ENCODE measurements at regions not wholly inside any gene's neighbourhood (a gene's known extent, or its start where the extent isn't known, plus 50 kb on each side); places are given as distances from the start of the nearest gene placed in this dataset.

- TF ChIP-seq, protein P1, sequence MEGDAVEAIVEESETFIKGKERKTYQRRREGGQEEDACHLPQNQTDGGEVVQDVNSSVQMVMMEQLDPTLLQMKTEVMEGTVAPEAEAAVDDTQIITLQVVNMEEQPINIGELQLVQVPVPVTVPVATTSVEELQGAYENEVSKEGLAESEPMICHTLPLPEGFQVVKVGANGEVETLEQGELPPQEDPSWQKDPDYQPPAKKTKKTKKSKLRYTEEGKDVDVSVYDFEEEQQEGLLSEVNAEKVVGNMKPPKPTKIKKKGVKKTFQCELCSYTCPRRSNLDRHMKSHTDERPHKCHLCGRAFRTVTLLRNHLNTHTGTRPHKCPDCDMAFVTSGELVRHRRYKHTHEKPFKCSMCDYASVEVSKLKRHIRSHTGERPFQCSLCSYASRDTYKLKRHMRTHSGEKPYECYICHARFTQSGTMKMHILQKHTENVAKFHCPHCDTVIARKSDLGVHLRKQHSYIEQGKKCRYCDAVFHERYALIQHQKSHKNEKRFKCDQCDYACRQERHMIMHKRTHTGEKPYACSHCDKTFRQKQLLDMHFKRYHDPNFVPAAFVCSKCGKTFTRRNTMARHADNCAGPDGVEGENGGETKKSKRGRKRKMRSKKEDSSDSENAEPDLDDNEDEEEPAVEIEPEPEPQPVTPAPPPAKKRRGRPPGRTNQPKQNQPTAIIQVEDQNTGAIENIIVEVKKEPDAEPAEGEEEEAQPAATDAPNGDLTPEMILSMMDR (IDR thresholded peaks at IDR 0.05), result no peak
- TF ChIP-seq POLR2A (IDR thresholded peaks at IDR 0.05), result no peak
Measured at GRCh38 chr3:154972951-154973350, 107.2 kb upstream of the MME start.

All from thyroid gland (tissue), 4 donors.